ENCODE measurements at regions not wholly inside any gene's neighbourhood (a gene's known extent, or its start where the extent isn't known, plus 50 kb on each side); places are given as distances from the start of the nearest gene placed in this dataset.

DNA sequence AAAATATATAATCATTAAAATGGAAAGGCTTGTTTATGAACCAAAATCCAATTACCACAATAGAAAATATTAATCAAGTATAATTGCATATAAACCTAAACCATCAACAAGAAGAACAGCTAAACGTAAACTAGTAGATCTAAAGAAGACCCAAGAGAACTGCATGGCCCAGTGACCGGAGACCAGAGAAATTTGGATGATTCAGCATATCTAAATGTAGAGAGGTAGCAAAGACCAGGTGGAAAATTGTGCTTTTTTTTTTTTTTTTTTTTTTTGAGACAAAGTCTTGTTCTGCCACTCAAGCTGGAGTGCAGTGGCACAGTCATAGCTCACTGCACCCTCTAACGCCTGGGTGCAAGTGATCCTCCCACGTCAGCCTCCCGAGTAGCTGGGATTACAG, 207.2 kb upstream of the SEMA3E start:
- H3K27me3 Mint-ChIP-seq (ENCODE audit: low read depth): no peaks in the 10 kb centered on the region
- Histone ChIP-seq H2BK15ac (ENCODE audit: low read depth, low read length) (no peak overlapping the region), H3K4ac (ENCODE audit: low read depth, low read length) (no peak overlapping the region), H3K56ac (ENCODE audit: insufficient read length, low read depth, low read length) (no peak overlapping the region), H3K23me2 (ENCODE audit: insufficient read length, low read depth, low read length, poor library complexity, severe bottlenecking) (no peaks in the 10 kb centered on the region), H4K8ac (replicated peaks; ENCODE audit: insufficient read length, low read depth, low read length) (no peak overlapping the region), H3K14ac (ENCODE audit: insufficient read depth, low read length) (no peak overlapping the region), H2AK5ac (ENCODE audit: insufficient read length, low read length) (no peak overlapping the region), H2BK5ac (ENCODE audit: insufficient read length, low read length) (no peak overlapping the region), H3K79me1 (ENCODE audit: insufficient read depth, low read depth, low read length, poor library complexity, severe bottlenecking) (no peaks in the 10 kb centered on the region), H2BK20ac (ENCODE audit: low read depth, low read length, poor library complexity, severe bottlenecking) (no peak overlapping the region), H3K18ac (ENCODE audit: insufficient read length, low read depth, low read length) (no peak overlapping the region), H2BK120ac (ENCODE audit: low read depth, low read length, poor library complexity, severe bottlenecking) (no peak overlapping the region), H3K9ac (ENCODE audit: extremely low read depth, insufficient read length, low read length) (no peak overlapping the region), H2AFZ (ENCODE audit: low read length) (no peak overlapping the region), H3K23ac (ENCODE audit: insufficient read length, low read depth, low read length) (no peak overlapping the region), H4K5ac (ENCODE audit: insufficient read length, low read depth, low read length) (no peak overlapping the region), H3K27ac (ENCODE audit: insufficient read length, low read depth, low read length) (no peak overlapping the region), H3T11ph (ENCODE audit: low read length) (no peak overlapping the region), H3K27me3 (ENCODE audit: insufficient read depth, low read length) (no peaks in the 10 kb centered on the region), H3K4me1 (ENCODE audit: insufficient read depth, low read length) (no peaks in the 10 kb centered on the region), H3K9me3 (ENCODE audit: control insufficient read depth, low read depth, low read length) (no peaks in the 10 kb centered on the region), H2BK12ac (ENCODE audit: insufficient read length, low read depth, low read length) (no peak overlapping the region), H4K20me1 (ENCODE audit: control insufficient read depth, insufficient read depth, insufficient read length) (no peaks in the 10 kb centered on the region), H4K91ac (ENCODE audit: insufficient read length, low read depth, low read length) (no peak overlapping the region), H3K4me2 (ENCODE audit: insufficient read depth, insufficient read length, low read length) (no peak overlapping the region), H3K79me2 (ENCODE audit: insufficient read depth, low read length) (no peaks in the 10 kb centered on the region)
- H3K4me3 Mint-ChIP-seq: no peak overlapping the region
- WGBS (ENCODE audit: extremely low coverage, insufficient read length, low lambda C conversion rate): no CpG with 5 or more reads among the region's 5 CpGs
- no peak overlapping the region for H3K27ac Mint-ChIP-seq
- no peaks in the 10 kb centered on the region for H3K4me1 Mint-ChIP-seq
- TF ChIP-seq, protein P1, sequence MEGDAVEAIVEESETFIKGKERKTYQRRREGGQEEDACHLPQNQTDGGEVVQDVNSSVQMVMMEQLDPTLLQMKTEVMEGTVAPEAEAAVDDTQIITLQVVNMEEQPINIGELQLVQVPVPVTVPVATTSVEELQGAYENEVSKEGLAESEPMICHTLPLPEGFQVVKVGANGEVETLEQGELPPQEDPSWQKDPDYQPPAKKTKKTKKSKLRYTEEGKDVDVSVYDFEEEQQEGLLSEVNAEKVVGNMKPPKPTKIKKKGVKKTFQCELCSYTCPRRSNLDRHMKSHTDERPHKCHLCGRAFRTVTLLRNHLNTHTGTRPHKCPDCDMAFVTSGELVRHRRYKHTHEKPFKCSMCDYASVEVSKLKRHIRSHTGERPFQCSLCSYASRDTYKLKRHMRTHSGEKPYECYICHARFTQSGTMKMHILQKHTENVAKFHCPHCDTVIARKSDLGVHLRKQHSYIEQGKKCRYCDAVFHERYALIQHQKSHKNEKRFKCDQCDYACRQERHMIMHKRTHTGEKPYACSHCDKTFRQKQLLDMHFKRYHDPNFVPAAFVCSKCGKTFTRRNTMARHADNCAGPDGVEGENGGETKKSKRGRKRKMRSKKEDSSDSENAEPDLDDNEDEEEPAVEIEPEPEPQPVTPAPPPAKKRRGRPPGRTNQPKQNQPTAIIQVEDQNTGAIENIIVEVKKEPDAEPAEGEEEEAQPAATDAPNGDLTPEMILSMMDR (conservative IDR thresholded peaks at IDR 0.05): no peak
- no peaks in the 10 kb centered on the region for H3K36me3 Mint-ChIP-seq (ENCODE audit: insufficient read depth in 1 of 3, low read depth in 3 of 3)
- DNase-seq: no peak
- no peaks in the 10 kb centered on the region for H3K9me3 Mint-ChIP-seq

All from H9 (cell line).